ENCODE measurements at regions not wholly inside any gene's neighbourhood (a gene's known extent, or its start where the extent isn't known, plus 50 kb on each side); places are given as distances from the start of the nearest gene placed in this dataset.
A peak's percentile ranks its signal among the peaks of the same experiment; 100 is the strongest.

DNA sequence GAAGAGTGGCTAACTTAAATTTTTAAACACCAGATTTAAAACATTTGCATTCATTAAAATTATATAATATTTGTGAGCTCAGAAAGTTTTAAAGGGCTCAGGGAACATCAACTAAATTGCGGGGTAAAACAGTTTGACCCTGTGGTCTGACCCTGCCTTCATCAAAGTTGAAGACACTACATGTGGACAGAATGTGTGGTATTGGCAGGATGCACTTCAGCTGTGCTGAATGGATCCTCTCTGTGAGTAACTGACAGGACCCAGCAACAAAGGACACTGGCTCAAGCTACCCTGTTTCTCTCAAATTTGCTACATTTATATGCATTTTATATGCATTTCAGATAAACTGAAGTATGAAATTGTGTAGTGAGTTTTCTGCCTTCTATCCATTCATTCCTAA lies 288.5 kb downstream of the ZNF608 start:
- intact Hi-C loops (cut with DNase I), result no loop called here
- WGBS, result 83% methylated on average over 1 of the region's 1 CpG
- ATAC-seq (no peak), DNase-seq (no peak)
- no peaks in the 10 kb centered on the region for H3K9me3 ChIP-seq (ENCODE audit: control insufficient read depth, low read length)
- peaks cover 5% of the 10 kb centered on the region for H3K4me1 ChIP-seq (ENCODE audit: control insufficient read depth, insufficient read depth, low read length)
- H3K4me3 ChIP-seq (ENCODE audit: low read length), result no peak overlapping the region
- H3K27ac ChIP-seq (ENCODE audit: low read length), result no peak overlapping the region
- no peaks in the 10 kb centered on the region for H3K27me3 ChIP-seq (ENCODE audit: control insufficient read depth, insufficient read depth)

DNA sequence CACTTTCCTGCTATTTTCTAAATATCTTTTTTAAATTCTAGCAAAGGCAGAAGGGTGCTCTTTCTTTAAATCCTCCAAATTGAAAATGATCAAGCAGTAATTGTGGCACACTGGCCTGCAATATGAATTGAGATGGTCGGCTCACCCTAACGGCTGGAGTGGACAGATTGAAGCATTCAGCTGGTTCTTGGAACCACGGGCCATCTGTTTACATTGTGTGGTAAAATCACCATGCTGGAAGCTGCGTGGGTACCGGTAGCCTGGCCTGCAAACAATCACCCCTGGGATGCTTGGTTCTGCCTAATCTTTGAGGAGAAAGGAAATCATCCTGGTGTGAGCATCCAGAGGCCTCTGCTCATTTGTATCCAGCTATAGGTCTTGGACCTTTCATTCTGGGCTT lies 289.3 kb downstream of the ZNF608 start:
- peaks cover under 1% of the 10 kb centered on the region for H3K4me1 ChIP-seq (ENCODE audit: control insufficient read depth, insufficient read depth, low read length)
- H3K27me3 ChIP-seq (ENCODE audit: control insufficient read depth, insufficient read depth), result no peaks in the 10 kb centered on the region
- intact Hi-C loops (cut with DNase I), result no loop called here
- no peak for ATAC-seq
- DNase-seq, result no peak
- no peak overlapping the region for H3K4me3 ChIP-seq (ENCODE audit: low read length)
- 95% methylated on average over 5 of the region's 5 CpGs for WGBS
- no peaks in the 10 kb centered on the region for H3K9me3 ChIP-seq (ENCODE audit: control insufficient read depth, low read length)
- H3K27ac ChIP-seq (ENCODE audit: low read length), result no peak overlapping the region

DNA sequence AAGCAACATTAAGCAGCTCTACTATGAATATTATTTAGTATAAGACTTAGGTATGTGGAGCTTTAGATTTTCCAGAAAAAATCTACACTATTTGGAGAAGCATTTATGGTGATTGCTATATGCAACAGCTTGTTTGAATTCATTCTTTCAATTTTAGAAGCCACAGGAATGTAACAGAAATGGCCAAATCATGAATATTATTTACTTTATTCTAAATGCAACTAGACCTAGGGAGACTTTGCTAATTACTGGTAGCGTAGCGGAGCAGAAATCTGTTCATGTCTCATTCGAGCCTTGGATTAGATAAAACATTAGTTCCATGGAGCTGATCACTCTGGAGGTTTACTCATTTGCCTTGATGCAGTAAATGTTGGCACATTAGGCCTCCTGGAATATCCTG lies 290.2 kb downstream of the ZNF608 start:
- H3K4me3 ChIP-seq (ENCODE audit: low read length), result no peak overlapping the region
- H3K27ac ChIP-seq (ENCODE audit: low read length), result no peak overlapping the region
- H3K9me3 ChIP-seq (ENCODE audit: control insufficient read depth, low read length), result no peaks in the 10 kb centered on the region
- no peaks in the 10 kb centered on the region for H3K4me1 ChIP-seq (ENCODE audit: control insufficient read depth, insufficient read depth, low read length)
- 85% methylated on average over 3 of the region's 3 CpGs for WGBS
- ATAC-seq (no peak), DNase-seq (no peak)
- no peaks in the 10 kb centered on the region for H3K27me3 ChIP-seq (ENCODE audit: control insufficient read depth, insufficient read depth)
- intact Hi-C loops (cut with DNase I), result no loop called here

DNA sequence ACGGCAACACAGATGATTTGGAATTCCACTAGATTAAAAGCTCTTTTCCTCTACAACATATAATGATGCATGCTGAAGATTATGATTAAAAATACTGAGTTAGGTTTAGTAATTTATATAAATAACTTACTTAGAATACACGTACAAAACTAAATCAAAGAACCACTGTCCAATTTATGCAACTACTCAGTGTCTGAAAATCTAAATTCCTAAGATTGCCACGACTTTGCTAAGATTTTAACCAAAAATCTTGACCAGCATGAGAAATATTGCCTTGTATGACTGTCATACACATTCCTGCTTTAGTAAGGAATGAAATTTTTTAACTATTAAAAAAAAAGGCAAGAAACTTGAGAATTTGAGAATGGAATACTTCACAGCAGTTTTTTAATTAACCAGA lies 292.4 kb downstream of the ZNF608 start:
- Histone ChIP-seq H3K4me1 (ENCODE audit: control insufficient read depth, insufficient read depth, low read length) (no peaks in the 10 kb centered on the region), H3K27ac (ENCODE audit: low read length) (no peak overlapping the region), H3K4me3 (ENCODE audit: low read length) (no peak overlapping the region), H3K9me3 (ENCODE audit: control insufficient read depth, low read length) (no peaks in the 10 kb centered on the region), H3K27me3 (ENCODE audit: control insufficient read depth, insufficient read depth) (no peaks in the 10 kb centered on the region)
- WGBS, result 60% methylated on average over 3 of the region's 3 CpGs
- DNase-seq (no peak), ATAC-seq (no peak)
- intact Hi-C loops (cut with DNase I), result no loop called here

DNA sequence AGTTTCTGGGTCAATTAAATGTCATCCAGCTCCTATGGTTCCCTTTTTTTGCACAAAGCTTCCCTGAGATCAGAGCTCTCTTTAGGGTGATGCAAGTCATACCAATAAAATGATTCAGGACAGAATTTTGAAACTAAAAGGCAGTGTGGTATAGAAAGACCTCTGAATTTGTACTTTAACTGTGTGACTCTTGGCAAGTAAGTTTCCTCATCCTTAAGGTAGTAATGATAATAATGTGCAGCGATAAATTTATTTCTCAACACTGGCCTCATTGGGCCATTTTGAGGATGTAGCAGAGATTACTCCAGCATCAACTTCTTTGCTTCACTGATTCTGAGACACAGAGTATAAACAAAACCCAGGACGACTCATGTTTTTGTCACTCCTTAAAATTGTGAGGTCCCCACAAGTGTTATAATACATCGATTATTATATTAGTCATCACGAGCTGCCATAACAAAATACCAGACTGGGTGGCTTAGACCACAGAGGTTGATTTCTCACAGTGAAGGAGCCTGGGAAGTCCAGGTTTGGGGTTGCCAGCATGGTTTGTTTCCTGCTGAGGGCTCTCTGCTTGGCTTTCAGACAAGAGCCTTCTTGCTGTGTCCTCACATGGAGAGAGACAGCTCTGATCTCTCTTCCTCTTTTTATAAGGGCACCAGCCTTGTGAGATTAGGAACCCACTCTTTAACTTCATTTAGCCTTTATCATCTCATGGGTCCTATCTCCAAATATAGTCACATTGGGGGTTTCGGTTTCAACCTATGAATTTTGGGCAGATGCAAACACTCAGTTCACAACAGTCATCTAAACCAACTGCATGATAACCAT lies 293.0 kb downstream of the ZNF608 start:
- no peaks in the 10 kb centered on the region for H3K4me1 ChIP-seq (ENCODE audit: control insufficient read depth, insufficient read depth, low read length)
- ATAC-seq (no peak), DNase-seq (no peak)
- H3K27ac ChIP-seq (ENCODE audit: low read length), result no peak overlapping the region
- intact Hi-C loops (cut with DNase I), result no loop called here
- no peaks in the 10 kb centered on the region for H3K27me3 ChIP-seq (ENCODE audit: control insufficient read depth, insufficient read depth)
- H3K9me3 ChIP-seq (ENCODE audit: control insufficient read depth, low read length), result no peaks in the 10 kb centered on the region
- WGBS, result 65% methylated on average over 5 of the region's 5 CpGs
- no peak overlapping the region for H3K4me3 ChIP-seq (ENCODE audit: low read length)

DNA sequence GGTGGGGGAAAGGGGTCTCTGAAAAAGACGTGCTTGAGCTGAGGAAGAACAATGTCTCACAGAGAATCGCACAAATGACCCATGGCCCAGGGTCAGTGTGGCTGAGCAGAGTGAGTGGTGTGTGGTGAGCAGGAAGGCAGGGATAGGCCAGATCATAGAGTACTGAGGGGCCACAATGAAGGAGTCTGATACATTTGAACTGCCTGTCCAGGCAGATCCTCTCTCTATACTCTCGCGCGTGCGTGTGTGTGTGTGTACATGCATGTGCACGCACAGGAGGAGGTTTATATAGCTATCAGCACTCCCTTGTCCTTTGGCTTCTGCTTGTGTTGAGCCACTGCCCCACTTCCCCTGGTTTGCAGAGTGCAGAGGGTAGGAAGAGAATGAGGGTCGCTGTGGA lies 294.0 kb downstream of the ZNF608 start:
- Histone ChIP-seq H3K4me1 (ENCODE audit: control insufficient read depth, insufficient read depth, low read length) (no peaks in the 10 kb centered on the region), H3K4me3 (ENCODE audit: low read length) (no peak overlapping the region), H3K27me3 (ENCODE audit: control insufficient read depth, insufficient read depth) (no peaks in the 10 kb centered on the region), H3K9me3 (ENCODE audit: control insufficient read depth, low read length) (no peaks in the 10 kb centered on the region), H3K27ac (ENCODE audit: low read length) (peak overlapping the region; percentile 39)
- DNase-seq (peak in 1 of 3 donors; percentile 25), ATAC-seq (peak; percentile 26 to 50)
- 71% methylated on average over 8 of the region's 8 CpGs for WGBS
- intact Hi-C loops (cut with DNase I), result no loop called here

DNA sequence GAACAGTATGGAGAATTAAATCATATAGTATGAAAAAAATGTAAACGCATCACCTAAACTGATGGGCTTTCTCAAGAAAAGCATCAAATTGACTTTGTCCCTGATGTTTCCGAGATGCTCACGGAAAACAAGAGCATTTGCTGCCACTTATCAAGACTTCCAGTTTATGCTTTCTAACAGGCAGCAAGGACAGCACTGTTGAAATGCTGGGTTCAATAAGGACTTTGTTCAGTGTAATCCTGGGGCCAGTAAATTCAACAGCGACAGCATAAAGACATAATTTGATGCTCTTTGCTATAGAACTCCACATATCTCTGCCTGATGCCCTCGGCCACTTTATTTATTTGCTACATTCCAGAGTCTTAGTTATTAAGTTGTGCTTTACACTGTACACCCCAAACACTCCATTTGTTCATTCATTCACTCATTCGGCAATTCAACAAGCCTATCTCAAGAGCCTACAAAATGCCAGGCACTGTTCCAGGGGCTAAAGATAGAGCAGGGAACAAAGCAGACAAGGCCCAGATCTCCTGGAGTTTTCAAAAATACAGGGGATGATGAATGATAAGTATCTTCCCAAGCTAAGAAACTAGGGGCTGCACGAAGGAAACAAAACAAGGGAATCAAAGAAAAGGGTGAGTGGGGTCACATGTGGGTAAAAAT lies 294.6 kb downstream of the ZNF608 start:
- Histone ChIP-seq H3K27ac (ENCODE audit: low read length) (peak overlapping the region; percentile 60), H3K4me3 (ENCODE audit: low read length) (no peak overlapping the region), H3K4me1 (ENCODE audit: control insufficient read depth, insufficient read depth, low read length) (no peaks in the 10 kb centered on the region), H3K9me3 (ENCODE audit: control insufficient read depth, low read length) (no peaks in the 10 kb centered on the region), H3K27me3 (ENCODE audit: control insufficient read depth, insufficient read depth) (no peaks in the 10 kb centered on the region)
- peak; percentile 71 for ATAC-seq
- 69% methylated on average over 7 of the region's 7 CpGs for WGBS
- intact Hi-C loops (cut with DNase I), result no loop called here
- peak in 2 of 3 donors; percentile 20 to 25 for DNase-seq

DNA sequence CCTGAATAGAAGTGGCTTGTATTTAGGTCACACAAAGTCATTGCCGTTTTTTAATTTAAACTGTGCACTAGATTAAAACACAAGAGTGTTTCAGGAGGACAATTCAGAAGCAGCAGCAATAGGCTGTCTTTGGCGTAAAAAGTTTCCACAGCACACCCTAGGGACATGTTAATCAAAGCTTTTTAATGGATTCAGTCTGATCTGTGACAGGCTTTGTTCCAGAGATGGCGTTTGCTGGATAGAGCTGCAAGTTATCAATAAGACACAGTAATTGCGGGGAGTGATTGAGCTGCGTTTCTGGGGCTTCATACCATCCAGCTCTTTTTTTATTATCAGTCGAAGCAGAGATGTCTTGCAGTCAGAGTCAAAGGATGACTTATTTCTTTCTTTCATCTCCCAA lies 300.3 kb downstream of the ZNF608 start:
- Histone ChIP-seq H3K27me3 (ENCODE audit: control insufficient read depth, insufficient read depth) (no peaks in the 10 kb centered on the region), H3K4me1 (ENCODE audit: control insufficient read depth, insufficient read depth, low read length) (no peaks in the 10 kb centered on the region), H3K27ac (ENCODE audit: low read length) (no peak overlapping the region), H3K4me3 (ENCODE audit: low read length) (no peak overlapping the region), H3K9me3 (ENCODE audit: control insufficient read depth, low read length) (no peaks in the 10 kb centered on the region)
- intact Hi-C loops (cut with DNase I), result no loop called here
- WGBS, result 47% methylated on average over 6 of the region's 6 CpGs
- DNase-seq (no peak), ATAC-seq (no peak)

DNA sequence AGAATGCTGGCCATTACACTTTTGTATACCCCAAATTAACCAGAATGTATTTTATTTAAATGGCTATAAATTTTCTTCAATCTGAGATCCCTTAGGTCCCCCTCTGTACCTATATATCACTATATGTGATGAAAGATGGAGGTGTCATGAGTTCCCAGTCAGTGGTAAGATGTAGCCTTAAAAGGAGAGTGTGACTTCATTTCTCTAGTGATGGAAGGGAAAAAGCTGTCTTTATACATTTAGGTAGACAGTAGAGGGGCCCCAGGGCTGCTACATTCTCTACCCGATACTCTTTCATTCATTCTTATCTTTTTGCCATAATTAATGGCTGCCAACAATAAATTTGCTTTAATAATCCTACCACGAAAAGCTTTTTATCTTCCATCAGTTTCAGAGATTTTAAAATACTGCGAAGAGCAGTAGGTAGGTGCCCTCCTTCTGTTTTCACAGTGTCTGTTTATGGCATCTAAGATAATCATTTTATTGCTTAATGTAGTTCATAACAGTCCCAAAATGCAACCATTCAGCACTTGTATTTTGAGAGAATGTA lies 301.3 kb downstream of the ZNF608 start:
- no peaks in the 10 kb centered on the region for H3K4me1 ChIP-seq (ENCODE audit: control insufficient read depth, insufficient read depth, low read length)
- intact Hi-C loops (cut with DNase I), result no loop called here
- no peaks in the 10 kb centered on the region for H3K9me3 ChIP-seq (ENCODE audit: control insufficient read depth, low read length)
- 87% methylated on average over 3 of the region's 3 CpGs for WGBS
- H3K27me3 ChIP-seq (ENCODE audit: control insufficient read depth, insufficient read depth), result no peaks in the 10 kb centered on the region
- ATAC-seq (no peak), DNase-seq (no peak)
- no peak overlapping the region for H3K4me3 ChIP-seq (ENCODE audit: low read length)
- H3K27ac ChIP-seq (ENCODE audit: low read length), result no peak overlapping the region

DNA sequence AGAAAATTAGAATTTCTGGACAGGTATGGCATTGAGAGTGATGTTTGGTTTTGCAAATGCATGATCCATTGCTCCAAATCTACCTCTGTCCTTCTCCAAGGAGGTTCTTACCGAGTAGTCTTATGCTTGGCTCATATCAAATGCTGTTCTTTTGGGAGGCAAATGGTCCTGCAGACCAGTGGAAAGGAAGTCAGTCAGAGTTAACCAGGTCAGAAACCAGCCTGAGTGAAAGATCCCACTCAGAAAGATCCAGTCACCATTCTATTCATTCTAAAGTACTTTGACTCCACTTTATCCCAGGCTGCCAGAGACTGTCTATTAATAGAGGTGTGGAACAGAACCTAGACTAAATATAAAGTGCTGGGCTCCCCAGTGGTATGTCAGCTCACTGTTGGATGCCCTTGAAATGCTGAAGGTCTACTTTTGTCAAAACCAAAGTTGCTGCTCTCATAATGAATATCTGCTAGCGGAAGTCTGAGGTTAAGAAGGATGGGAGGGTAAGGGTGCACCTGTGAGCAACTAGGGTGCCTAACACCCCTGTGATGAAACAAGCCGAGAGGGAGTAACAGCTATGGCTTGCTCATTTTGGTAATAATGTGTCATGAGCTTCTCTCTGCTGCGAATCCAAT lies 302.2 kb downstream of the ZNF608 start:
- no peak overlapping the region for H3K4me3 ChIP-seq (ENCODE audit: low read length)
- no peaks in the 10 kb centered on the region for H3K4me1 ChIP-seq (ENCODE audit: control insufficient read depth, insufficient read depth, low read length)
- H3K27me3 ChIP-seq (ENCODE audit: control insufficient read depth, insufficient read depth), result no peaks in the 10 kb centered on the region
- peak overlapping the region; percentile 95 for H3K27ac ChIP-seq (ENCODE audit: low read length)
- intact Hi-C loops (cut with DNase I), result no loop called here
- 72% methylated on average over 4 of the region's 4 CpGs for WGBS
- ATAC-seq (peak; percentile 93 to 95), DNase-seq (no peak)
- H3K9me3 ChIP-seq (ENCODE audit: control insufficient read depth, low read length), result no peaks in the 10 kb centered on the region

DNA sequence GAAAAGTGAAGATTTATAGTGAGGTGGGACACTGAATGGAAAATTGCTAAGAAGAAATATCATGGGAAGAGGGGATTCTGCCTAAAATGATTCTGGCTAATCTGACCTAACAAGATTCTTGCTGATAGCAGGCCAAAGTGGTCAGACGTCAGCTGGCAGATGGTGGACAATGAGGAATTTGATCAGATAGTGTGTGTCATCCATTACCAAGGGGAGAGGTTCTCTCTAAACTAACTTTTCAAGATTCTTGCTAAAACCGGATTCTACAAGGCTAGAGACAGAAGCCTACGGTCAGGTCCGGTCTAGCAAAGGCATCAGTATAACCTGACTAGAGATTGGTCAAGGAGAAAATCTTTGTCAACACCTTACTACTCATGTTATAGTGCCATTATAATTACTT lies 306.0 kb downstream of the ZNF608 start:
- Histone ChIP-seq H3K4me3 (ENCODE audit: low read length) (no peak overlapping the region), H3K27me3 (ENCODE audit: control insufficient read depth, insufficient read depth) (no peaks in the 10 kb centered on the region), H3K27ac (ENCODE audit: low read length) (no peak overlapping the region), H3K4me1 (ENCODE audit: control insufficient read depth, insufficient read depth, low read length) (peaks cover 4% of the 10 kb centered on the region), H3K9me3 (ENCODE audit: control insufficient read depth, low read length) (no peaks in the 10 kb centered on the region)
- no peak for DNase-seq
- 89% methylated on average over 4 of the region's 4 CpGs for WGBS
- intact Hi-C loops (cut with DNase I), result no loop called here
- no peak for ATAC-seq

All from right cardiac atrium (tissue), 5 donors.